EH (cell line): ENCODE measurements at regions not wholly inside any gene's neighbourhood (a gene's known extent, or its start where the extent isn't known, plus 50 kb on each side); places are given as distances from the start of the nearest gene placed in this dataset.
"Not testable (repeated sequence)": the region's sequence is repeated elsewhere in the genome, so short reads cannot be mapped to it uniquely, and the experiment has no call there.

Experiments
- DNase-seq: peaks from one replicate; pipeline ENCODE4 v3.0.0-alpha.2; 2015; ENCODE audit warnings: low read depth

DNA sequence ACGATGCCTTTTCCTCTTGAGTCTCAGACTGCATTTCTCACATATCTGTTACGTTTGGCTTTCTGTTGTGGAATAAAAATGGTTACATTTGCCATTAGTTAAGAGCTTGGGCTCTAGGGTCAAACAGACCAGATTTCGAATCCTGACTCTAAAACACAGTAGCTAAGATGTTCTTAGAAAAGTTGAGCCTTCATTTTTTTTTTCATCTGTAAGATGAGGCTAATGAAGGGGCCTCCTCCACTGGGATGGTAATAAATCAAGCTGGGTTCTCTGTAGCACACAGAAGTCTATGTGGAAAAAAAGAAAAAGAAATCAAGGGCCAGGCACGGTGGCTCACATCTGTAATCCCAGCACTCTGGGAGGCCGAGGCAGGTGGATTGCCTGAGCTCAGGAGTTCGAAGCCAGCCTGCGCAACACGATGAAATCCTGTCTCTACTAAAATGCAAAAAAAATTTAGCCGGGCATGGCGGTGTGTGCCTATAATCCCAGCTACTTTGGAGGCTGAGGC lies 49.9 kb upstream of the CAPRIN1 start:
- DNase-seq, result no peak

GRCh38 chr11:33999393-33999792 lies 52.1 kb upstream of the CAPRIN1 start:
- DNase-seq, result no peak

DNA sequence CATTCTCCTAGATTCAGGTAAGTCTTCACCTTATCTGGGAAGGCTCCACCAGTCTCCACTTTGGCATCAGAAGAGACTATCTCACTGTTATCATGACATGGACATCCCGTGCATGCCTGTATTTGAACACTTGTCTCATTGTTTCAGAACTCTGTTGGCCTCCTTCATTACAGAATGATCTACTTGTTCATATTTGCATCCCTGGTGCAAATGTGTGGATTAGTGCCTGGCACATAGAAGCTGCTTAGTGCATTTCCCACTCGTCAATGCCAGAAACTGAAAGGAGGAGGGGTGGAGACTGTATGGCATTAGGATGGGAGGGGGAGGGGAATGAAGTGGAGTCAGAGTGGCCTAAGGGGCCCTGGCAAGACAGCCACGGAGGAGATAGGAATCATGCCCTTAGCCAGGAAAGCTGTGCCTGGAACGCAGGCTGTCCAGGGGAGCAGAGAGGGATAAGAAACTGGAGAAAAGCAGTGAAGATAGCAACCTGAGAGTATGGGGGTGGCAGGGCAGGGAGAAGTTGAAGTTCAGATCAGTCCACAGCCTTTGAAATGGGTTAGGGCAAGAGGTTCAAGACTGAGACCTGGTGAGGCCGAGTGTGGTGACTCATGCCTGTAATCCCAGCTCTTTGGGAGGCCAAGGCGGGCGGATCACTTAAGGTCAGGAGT lies 53.8 kb upstream of the CAPRIN1 start:
- DNase-seq, result peak; percentile 9

DNA sequence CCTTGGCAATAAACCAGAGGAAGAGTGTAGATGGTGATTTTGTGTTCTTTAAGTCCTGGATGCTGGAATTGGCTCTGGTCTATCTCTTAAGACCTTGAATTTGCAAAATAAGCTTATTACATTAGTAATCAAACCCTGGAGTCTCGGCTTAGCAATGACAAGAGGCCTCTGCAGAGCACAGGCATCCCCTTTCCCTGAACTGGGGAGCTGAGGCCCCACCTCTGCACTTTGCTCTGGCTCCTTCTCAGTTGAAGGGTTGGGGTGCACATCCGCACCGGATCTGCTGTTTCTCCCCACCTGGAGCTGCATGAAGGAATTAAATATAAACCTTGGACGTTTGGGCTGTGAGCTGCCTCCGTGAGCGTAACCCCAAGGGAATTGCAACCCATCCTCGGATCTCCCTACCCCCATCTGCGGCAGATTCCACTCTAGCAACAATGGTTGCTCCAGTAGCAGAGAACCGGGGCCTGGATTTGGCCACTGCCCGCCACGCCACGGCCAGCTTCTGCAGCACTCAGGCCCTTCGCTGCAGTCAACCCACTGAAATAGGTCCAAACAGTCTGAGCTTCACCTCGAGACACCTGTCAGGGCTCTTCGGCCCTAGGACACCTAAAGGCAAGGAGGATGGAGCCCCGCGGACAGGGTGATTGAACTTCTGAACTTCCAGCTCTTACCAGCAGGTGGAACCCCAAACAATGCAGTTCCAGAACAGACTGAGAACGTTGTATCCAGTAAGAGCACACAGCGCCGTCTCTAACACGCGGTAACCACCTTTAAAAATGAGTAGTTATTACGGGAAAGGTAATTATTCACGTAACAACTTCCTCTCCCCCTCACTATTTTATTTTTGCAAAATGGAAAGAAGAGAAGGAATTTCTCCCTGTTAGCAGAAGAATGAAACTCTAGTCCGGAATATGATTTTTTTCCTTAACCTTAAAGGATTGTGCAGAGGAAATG lies 54.8 kb upstream of the CAPRIN1 start:
- DNase-seq, result peak; percentile 75

DNA sequence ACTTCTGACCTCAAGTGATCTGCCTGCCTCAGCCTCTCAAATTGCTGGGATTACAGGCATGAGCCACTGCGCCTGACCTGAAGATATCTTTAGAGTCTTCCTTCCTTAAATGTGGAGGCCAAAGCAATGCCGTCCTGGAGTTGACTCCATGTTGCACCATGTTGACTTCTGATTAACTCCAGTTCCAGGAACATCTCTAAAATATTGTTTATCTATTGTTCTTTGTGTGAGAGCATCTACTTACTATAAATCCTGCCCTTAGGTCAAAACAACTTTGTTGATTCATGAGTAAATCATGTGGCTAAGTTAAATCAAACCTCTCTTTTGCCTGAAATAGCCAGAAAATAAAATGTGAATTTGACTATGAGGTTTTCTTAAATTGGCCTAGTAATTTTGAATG lies 56.6 kb upstream of the CAPRIN1 start:
- no peak for DNase-seq

DNA sequence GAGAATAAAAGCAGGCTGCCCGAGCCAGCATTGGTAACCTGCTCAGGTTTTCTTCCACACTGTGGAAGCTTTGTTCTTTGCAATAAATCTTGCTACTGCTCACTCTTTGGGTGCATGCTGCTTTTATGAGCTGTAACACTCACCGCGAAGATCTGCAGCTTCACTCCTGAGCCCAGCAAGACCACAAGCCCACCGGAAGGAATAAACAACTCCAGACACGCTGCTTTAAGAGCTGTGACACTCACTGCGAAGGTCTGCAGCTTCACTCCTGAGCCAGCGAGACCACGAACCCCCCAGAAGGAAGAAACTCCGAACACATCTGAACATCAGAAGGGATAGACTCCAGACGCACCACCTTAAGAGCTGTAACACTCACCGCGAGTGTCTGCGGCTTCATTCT lies 60.4 kb upstream of the CAPRIN1 start:
- not testable (repeated sequence) for DNase-seq

DNA sequence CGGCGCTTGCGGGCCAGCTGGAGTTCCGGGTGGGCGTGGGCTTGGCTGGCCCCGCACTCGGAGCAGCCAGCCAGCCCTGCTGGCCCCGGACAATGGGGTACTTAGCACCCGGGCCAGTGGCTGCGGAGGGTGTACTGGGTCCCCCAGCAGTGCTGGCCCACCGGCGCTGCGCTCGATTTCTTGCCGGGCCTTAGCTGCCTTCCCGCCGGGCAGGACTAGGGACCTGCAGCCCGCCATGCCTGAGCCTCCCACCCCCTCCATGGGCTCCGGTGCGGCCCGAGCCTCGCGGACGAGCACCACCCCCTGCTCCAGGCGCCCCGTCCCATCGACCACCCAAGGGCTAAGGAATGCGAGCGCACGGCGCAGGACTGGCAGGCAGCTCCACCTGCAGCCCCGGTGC lies 61.4 kb upstream of the CAPRIN1 start:
- DNase-seq, result not testable (repeated sequence)

GRCh38 chr11:33989461-33989860 lies 62.1 kb upstream of the CAPRIN1 start:
- DNase-seq, result no peak

DNA sequence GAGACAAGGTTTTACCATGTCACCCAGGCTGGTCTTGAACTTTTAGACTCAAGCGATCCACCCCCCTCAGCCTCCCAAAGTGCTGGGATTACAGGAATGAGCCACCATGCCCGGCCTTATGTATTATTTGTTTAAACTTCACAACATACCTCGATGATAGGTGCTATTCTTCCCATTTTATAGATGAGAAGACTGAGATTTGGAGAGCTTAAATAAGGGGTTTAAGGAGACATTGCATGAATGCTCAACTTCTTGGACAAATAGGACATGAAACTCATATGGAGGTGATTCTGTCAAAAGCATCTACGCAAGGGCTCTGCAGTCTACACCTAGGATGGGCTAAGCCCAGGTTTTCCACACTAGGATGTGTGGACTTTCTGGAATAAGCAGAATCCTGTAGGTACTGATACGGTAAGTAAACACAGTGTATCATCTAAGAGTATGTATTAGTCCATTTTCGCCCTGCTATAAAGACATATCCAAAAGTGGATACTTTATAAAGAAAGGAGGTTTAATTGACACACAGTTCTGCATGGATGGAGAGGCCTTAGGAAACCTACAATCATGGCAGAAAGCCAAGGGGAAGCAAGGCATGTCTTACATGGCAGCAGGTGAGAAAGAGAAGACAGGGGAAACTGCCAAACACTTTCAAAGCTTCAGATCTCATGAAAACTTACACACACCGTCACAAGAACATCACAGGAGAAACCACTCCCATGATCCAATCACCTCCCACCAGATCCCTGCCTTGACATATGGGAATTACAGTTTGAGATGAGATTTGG lies 62.8 kb upstream of the CAPRIN1 start:
- DNase-seq, result no peak

- DNase-seq, result peak; percentile 75
These were observed 63.5 kb upstream of the CAPRIN1 start for GRCh38 chr11:33987975-33988580.

GRCh38 chr11:33987545-33987944 lies 64.0 kb upstream of the CAPRIN1 start:
- DNase-seq, result no peak

DNA sequence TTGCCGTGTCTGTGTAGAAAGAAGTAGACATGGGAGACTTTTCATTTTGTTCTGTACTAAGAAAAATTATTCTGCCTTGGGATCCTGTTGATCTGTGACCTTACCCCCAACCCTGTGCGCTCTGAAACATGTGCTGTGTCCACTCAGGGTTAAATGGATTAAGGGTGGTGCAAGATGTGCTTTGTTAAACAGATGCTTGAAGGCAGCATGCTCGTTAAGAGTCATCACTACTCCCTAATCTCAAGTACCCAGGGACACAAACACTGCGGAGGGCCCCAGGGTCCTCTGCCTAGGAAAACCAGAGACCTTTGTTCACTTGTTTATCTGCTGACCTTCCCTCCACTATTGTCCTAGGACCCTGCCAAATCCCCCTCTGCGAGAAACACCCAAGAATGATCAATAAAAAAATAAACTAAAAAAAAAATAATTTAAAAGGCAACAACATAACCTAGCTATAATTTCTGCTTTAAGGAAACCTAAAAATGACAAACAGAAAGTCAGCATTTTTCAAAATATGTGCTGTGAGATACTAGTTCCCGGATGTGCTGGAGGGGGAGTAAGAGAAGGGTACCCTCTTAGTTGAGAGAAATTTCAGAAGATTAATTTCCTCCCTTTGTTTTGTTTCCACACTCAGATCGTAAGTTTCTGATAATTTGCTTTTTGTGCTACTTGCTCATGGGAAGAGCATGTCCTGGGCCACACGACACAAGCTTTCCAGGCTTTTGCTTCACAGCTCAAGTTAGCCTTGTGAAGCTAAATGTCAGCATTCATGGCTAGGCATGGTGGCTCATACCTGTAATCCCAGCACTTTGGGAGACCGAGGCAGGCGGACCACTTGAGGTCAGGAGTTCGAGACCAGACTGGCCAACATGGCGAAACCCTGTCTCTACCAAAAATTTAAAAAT lies 64.7 kb upstream of the CAPRIN1 start:
- DNase-seq, result not testable (repeated sequence)

- peak; percentile 3 for DNase-seq
These were observed 66.7 kb upstream of the CAPRIN1 start for GRCh38 chr11:33984682-33985389.

- no peak for DNase-seq
These were observed 68.9 kb upstream of the CAPRIN1 start for GRCh38 chr11:33982661-33983060.

GRCh38 chr11:33980897-33981296 lies 70.6 kb upstream of the CAPRIN1 start:
- no peak for DNase-seq

DNA sequence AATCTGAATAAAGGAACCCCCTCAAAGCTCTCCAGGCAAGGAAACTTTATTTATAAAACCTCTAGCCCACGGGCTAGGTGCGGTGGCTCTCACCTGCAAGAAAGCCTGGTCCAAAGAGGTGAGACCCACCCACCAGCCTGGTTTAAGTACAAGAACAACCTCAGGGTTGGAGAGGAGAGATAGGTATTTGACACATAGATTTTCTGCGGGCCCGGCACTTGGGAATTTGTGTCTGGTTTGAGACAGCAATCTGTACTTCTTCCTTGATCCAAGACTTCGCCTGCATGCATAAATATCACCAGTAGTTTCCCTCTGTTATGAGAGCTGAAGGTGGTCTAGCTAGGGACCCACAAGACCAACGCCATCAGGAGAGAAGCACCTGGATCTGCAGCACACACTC lies 73.2 kb upstream of the CAPRIN1 start:
- no peak for DNase-seq

- DNase-seq, result no peak
These were observed 73.9 kb upstream of the CAPRIN1 start for GRCh38 chr11:33977676-33978075.

DNA sequence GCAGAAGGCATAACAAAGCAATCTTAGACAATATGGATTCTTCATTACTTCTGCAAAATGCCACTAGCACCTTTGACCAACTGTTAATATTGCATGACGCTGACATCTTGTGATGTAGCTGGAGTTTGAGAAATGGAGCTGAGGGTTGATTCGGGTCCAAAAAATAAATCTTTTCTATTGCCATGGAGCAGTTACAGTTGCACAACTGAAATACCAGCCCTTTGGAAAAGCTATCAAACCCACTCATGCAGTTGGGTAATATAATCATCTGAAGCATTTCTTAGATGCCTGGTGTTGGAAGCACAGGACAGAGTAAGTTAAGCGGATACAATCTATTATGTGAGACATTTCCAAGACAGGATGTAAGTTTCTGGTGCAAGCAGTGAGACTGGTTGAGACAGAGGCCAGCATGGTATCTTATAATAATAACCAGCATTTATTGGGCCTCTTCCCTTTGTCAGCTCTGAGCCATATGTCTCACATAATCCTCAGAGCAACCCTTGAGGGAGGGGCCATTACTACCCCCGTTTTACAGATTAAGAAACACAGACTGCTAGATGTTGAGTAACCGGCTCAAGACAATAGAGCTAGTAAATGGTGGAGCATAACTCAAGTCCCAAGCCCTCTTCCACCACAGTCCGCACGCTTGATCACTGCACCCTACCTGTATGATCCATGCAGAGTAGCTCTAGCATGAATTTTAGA lies 74.9 kb upstream of the CAPRIN1 start:
- DNase-seq, result peak; percentile 39

- no peak for DNase-seq
These were observed 76.7 kb upstream of the CAPRIN1 start for GRCh38 chr11:33974804-33975203.
